GM13976 (cell line): ENCODE measurements at regions not wholly inside any gene's neighbourhood (a gene's known extent, or its start where the extent isn't known, plus 50 kb on each side); places are given as distances from the start of the nearest gene placed in this dataset.

Source experiments
- DNase-seq: peaks from one replicate; pipeline ENCODE4 v3.0.0; 2012; ENCODE audit warnings: low spot score
- in situ Hi-C: fragments of 300-500 bp; cut with MboI; formaldehyde crosslinking; loops from one replicate; pipeline ENCODE4 v1.12.0; 2022; ENCODE audit warnings: low sequenced_read_pairs, mixed read lengths, inconsistent platforms; ENCODE audit not compliant: unreplicated experiment
- TF ChIP-seq, protein P1 (sequence below): IDR thresholded peaks from 2 replicates; pipeline ENCODE4 v1.5.1; 2012; ENCODE audit warnings: borderline replicate concordance, mild to moderate bottlenecking; ENCODE audit not compliant: insufficient read depth; ENCODE audit errors: extremely low read depth, missing control alignments, control extremely low read depth

DNA sequence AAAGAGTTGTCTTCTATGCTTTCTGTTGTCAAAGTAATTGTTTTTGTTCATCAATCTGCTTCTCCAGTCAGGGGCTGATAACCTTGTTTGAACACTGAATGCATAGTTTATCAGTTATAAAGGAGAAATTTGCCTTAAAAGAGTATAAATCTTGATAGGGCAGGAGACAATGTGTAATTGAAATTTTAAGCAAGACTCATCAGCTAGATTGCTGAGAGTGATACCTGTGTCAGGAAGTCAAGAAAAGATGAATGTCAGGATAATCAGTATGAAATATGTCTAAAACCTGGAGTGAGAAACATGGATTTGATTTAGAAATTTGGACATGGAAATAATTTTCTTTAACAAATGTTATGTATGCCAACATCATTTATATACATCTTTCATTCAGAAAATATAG lies 1258.1 kb downstream of the EFNA5 start:
- no peak for DNase-seq
- in situ Hi-C loops = no loop called here
- TF ChIP-seq, protein P1, sequence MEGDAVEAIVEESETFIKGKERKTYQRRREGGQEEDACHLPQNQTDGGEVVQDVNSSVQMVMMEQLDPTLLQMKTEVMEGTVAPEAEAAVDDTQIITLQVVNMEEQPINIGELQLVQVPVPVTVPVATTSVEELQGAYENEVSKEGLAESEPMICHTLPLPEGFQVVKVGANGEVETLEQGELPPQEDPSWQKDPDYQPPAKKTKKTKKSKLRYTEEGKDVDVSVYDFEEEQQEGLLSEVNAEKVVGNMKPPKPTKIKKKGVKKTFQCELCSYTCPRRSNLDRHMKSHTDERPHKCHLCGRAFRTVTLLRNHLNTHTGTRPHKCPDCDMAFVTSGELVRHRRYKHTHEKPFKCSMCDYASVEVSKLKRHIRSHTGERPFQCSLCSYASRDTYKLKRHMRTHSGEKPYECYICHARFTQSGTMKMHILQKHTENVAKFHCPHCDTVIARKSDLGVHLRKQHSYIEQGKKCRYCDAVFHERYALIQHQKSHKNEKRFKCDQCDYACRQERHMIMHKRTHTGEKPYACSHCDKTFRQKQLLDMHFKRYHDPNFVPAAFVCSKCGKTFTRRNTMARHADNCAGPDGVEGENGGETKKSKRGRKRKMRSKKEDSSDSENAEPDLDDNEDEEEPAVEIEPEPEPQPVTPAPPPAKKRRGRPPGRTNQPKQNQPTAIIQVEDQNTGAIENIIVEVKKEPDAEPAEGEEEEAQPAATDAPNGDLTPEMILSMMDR = no peak

DNA sequence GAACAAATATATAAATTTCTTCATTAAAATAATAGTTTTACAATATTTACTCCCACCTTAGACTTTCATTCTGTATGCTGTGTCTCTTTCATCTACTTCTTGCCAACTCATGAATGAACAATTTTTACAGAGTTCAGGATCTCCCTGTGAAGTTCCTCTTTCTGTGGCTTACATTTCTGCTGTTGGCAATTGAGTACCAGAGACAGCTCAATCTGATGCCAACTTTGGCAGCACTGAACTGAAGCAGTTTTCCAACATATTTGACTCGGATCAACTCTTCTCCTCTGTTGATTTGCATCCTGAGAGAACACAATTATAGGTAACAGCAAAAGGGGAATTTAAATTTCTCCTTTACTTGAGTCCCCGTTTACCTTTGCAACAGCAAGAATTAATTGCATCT lies 1262.2 kb downstream of the EFNA5 start:
- no peak for DNase-seq
- TF ChIP-seq, protein P1 = no peak
- in situ Hi-C loops = no loop called here

DNA sequence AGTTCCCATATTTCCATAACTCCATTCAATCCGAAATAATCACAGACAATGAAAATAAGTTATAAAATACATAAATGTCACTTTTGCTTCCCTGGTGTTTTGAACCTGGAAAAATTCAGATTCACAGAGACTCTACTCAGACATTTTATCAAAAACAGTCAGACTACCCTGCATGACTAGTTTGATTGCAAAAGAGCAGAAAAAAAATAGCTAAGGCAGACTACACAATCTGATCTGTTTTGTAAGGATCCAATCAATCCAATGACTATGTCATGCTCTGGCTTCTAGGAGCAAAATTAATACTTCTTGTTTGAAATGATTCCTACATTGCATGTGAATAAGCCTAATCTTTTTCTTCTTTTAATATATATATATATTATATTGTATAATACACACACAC lies 1262.6 kb downstream of the EFNA5 start:
- TF ChIP-seq, protein P1 = no peak
- in situ Hi-C loops = no loop called here
- DNase-seq = no peak

DNA sequence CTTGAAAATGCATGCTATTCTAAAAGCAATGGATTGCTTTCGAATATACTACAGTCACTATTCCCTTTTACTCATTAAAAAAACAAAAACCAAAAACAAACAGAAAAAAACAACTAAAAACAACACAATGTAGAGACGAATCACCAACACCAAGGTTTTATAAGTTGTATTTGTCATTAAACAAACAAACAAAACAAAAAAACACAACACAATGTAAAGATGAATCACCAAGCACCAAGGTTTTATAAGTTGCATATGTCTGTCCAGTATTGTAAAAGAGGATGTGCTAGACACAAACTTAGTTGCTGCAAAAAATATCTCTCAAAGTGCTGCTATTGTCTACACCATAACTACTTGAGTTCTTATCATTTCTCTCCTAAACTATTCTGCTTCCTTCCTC lies 1269.2 kb downstream of the EFNA5 start:
- TF ChIP-seq, protein P1 = no peak
- in situ Hi-C loops = no loop called here
- DNase-seq = no peak

DNA sequence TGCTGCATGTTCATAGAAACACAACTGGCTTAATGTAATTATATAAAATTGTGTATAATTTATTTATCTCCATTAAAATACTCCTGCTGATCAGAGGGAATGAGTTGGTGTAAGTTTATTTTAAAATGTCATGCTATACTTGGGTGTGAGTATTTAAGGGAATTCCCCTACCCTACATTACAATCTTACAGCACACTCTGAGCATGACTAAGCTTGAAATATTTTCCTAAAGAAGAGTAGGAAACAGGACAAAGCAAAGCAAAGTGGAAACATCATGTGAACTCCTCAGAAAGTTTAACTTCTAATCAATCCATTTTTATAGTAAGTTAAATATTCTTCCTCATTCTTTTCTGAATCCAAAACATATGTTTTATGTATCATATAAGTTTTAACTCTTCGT lies 1271.3 kb downstream of the EFNA5 start:
- in situ Hi-C loops = no loop called here
- TF ChIP-seq, protein P1 = no peak
- no peak for DNase-seq

DNA sequence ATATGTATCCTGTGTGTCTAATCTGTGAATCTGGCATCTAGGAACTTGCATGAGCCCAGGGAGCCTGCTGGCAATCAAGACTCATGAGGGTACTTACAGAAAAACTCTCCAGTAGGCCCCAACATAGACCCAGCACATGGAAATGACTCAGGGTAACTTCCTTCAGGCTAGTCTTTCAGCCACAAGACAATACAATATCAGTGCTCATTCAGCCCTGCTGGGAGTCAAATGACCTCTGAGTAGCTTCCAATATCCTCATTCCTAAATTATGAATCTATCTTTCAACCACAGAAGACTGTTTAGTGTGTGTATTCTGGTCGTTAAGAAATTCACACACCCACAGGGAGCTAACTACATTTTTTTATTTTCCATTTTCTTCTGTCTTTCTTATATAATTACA lies 1273.0 kb downstream of the EFNA5 start:
- in situ Hi-C loops = no loop called here
- DNase-seq = no peak
- TF ChIP-seq, protein P1 = no peak

DNA sequence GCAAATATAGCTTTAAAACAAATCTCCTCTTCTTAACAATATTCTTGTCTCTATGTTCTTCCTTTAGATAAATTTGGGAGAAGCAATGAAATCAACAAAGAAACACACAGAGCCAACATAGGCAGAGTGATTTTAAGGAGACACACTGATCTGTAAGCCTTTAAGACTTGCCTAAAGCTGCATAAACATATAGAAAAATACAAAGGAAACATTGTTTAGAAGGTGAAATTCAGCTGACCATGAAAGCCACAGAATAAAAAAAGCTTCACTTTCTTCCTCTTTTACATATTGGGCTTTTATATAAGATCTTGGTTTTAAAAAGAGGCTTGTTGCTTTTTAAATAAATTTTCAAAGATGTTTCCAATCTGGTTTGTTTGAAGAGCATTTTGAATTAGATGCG lies 1277.5 kb downstream of the EFNA5 start:
- in situ Hi-C loops = no loop called here
- TF ChIP-seq, protein P1 = no peak
- no peak for DNase-seq
